ENCODE measurements at regions not wholly inside any gene's neighbourhood (a gene's known extent, or its start where the extent isn't known, plus 50 kb on each side); places are given as distances from the start of the nearest gene placed in this dataset.
"Not testable (repeated sequence)": the region's sequence is repeated elsewhere in the genome, so short reads cannot be mapped to it uniquely, and the experiment has no call there.

GRCh38 chr1:38204698-38205097, 158.1 kb upstream of the POU3F1 start:
- DNase-seq: no peak

GRCh38 chr1:38203441-38203840, 156.8 kb upstream of the POU3F1 start:
- DNase-seq: no peak

GRCh38 chr1:38201431-38201830, 154.8 kb upstream of the POU3F1 start:
- no peak for DNase-seq

- DNase-seq: no peak
Observed at GRCh38 chr1:38198621-38199020, 152.0 kb upstream of the POU3F1 start.

- no peak for DNase-seq
Observed at GRCh38 chr1:38198099-38198498, 151.5 kb upstream of the POU3F1 start.

- DNase-seq: no peak
Observed at GRCh38 chr1:38197312-38198061, 150.9 kb upstream of the POU3F1 start.

- DNase-seq: no peak
Observed at GRCh38 chr1:38194472-38194871, 147.9 kb upstream of the POU3F1 start.

- DNase-seq: no peak
Observed at GRCh38 chr1:38193040-38193439, 146.4 kb upstream of the POU3F1 start.

- DNase-seq: no peak
Observed at GRCh38 chr1:38191461-38191860, 144.9 kb upstream of the POU3F1 start.

- DNase-seq: no peak
Observed at GRCh38 chr1:38190983-38191382, 144.4 kb upstream of the POU3F1 start.

- no peak for DNase-seq
Observed at GRCh38 chr1:38187552-38187951, 141.0 kb upstream of the POU3F1 start.

GRCh38 chr1:38186566-38186965, 140.0 kb upstream of the POU3F1 start:
- DNase-seq: no peak

GRCh38 chr1:38185913-38186312, 139.3 kb upstream of the POU3F1 start:
- DNase-seq: no peak

GRCh38 chr1:38183747-38184146, 137.2 kb upstream of the POU3F1 start:
- DNase-seq: no peak

GRCh38 chr1:38183096-38183495, 136.5 kb upstream of the POU3F1 start:
- no peak for DNase-seq

GRCh38 chr1:38180388-38180787, 133.8 kb upstream of the POU3F1 start:
- DNase-seq: not testable (repeated sequence)

- no peak for DNase-seq
Observed at GRCh38 chr1:38179483-38179882, 132.9 kb upstream of the POU3F1 start.

GRCh38 chr1:38178216-38178615, 131.6 kb upstream of the POU3F1 start:
- no peak for DNase-seq

- no peak for DNase-seq
Observed at GRCh38 chr1:38175121-38175520, 128.5 kb upstream of the POU3F1 start.

GRCh38 chr1:38173848-38174247, 127.3 kb upstream of the POU3F1 start:
- no peak for DNase-seq

GRCh38 chr1:38173157-38173831, 126.7 kb upstream of the POU3F1 start:
- no peak for DNase-seq

GRCh38 chr1:38169121-38169520, 122.5 kb upstream of the POU3F1 start:
- no peak for DNase-seq

GRCh38 chr1:38168365-38168764, 121.8 kb upstream of the POU3F1 start:
- DNase-seq: no peak

GRCh38 chr1:38166461-38166860, 119.9 kb upstream of the POU3F1 start:
- no peak for DNase-seq
